ENCODE measurements at regions not wholly inside any gene's neighbourhood (a gene's known extent, or its start where the extent isn't known, plus 50 kb on each side); places are given as distances from the start of the nearest gene placed in this dataset.

GRCh38 chr9:121561385-121562222 lies 62.0 kb upstream of the GGTA1 start:
- FAIRE-seq = no peak
- DNase-seq (ENCODE audit: insufficient read length, low spot score) = no peak
- TF ChIP-seq POU2F2 (IDR thresholded peaks at IDR 0.05; ENCODE audit: low read depth, low read length) = no peak
- TF ChIP-seq PAX5 (IDR thresholded peaks at IDR 0.05; ENCODE audit: insufficient read depth, low read length, severe bottlenecking) = no peak
- TF ChIP-seq POLR2AphosphoS5 (IDR thresholded peaks at IDR 0.05; ENCODE audit: low read depth, low read length) = no peak
- TF ChIP-seq TAF1 (IDR thresholded peaks at IDR 0.05; ENCODE audit: low read depth, low read length) = no peak
- TF ChIP-seq SPI1 (IDR thresholded peaks at IDR 0.05; ENCODE audit: low read depth, low read length) = no peak
- no peak for TF ChIP-seq POLR2A (IDR thresholded peaks at IDR 0.05; ENCODE audit: low read depth, low read length)

GRCh38 chr9:121562301-121562700 lies 62.7 kb upstream of the GGTA1 start:
- FAIRE-seq (no peak), DNase-seq (ENCODE audit: insufficient read length, low spot score) (no peak)
- TF ChIP-seq TAF1 (IDR thresholded peaks at IDR 0.05; ENCODE audit: low read depth, low read length) (no peak), POLR2AphosphoS5 (IDR thresholded peaks at IDR 0.05; ENCODE audit: low read depth, low read length) (no peak)

- no peak for DNase-seq (ENCODE audit: insufficient read length, low spot score)
- FAIRE-seq = no peak
- no peak for TF ChIP-seq PAX5 (IDR thresholded peaks at IDR 0.05; ENCODE audit: insufficient read depth, low read length, severe bottlenecking)
- no peak for TF ChIP-seq SPI1 (IDR thresholded peaks at IDR 0.05; ENCODE audit: low read depth, low read length)
- no peak for TF ChIP-seq POLR2A (IDR thresholded peaks at IDR 0.05; ENCODE audit: low read depth, low read length)
- TF ChIP-seq TAF1 (IDR thresholded peaks at IDR 0.05; ENCODE audit: low read depth, low read length) = no peak
- TF ChIP-seq POU2F2 (IDR thresholded peaks at IDR 0.05; ENCODE audit: low read depth, low read length) = no peak
- no peak for TF ChIP-seq POLR2AphosphoS5 (IDR thresholded peaks at IDR 0.05; ENCODE audit: low read depth, low read length)
Measured at GRCh38 chr9:121563425-121563824, 63.8 kb upstream of the GGTA1 start.

GRCh38 chr9:121563881-121564460 lies 64.3 kb upstream of the GGTA1 start:
- DNase-seq (ENCODE audit: insufficient read length, low spot score) (no peak), FAIRE-seq (no peak)
- no peak for TF ChIP-seq PAX5 (IDR thresholded peaks at IDR 0.05; ENCODE audit: insufficient read depth, low read length, severe bottlenecking)
- no peak for TF ChIP-seq POU2F2 (IDR thresholded peaks at IDR 0.05; ENCODE audit: low read depth, low read length)
- no peak for TF ChIP-seq SPI1 (IDR thresholded peaks at IDR 0.05; ENCODE audit: low read depth, low read length)
- no peak for TF ChIP-seq TAF1 (IDR thresholded peaks at IDR 0.05; ENCODE audit: low read depth, low read length)
- no peak for TF ChIP-seq POLR2A (IDR thresholded peaks at IDR 0.05; ENCODE audit: low read depth, low read length)
- TF ChIP-seq POLR2AphosphoS5 (IDR thresholded peaks at IDR 0.05; ENCODE audit: low read depth, low read length) = no peak

GRCh38 chr9:121564504-121565260 lies 65.0 kb upstream of the GGTA1 start:
- TF ChIP-seq SPI1 (IDR thresholded peaks at IDR 0.05; ENCODE audit: low read depth, low read length) (no peak), PAX5 (IDR thresholded peaks at IDR 0.05; ENCODE audit: insufficient read depth, low read length, severe bottlenecking) (no peak), POLR2A (IDR thresholded peaks at IDR 0.05; ENCODE audit: low read depth, low read length) (no peak), POU2F2 (IDR thresholded peaks at IDR 0.05; ENCODE audit: low read depth, low read length) (no peak), TAF1 (IDR thresholded peaks at IDR 0.05; ENCODE audit: low read depth, low read length) (no peak), POLR2AphosphoS5 (IDR thresholded peaks at IDR 0.05; ENCODE audit: low read depth, low read length) (no peak)
- no peak for FAIRE-seq

GRCh38 chr9:121566481-121567465 lies 67.1 kb upstream of the GGTA1 start:
- TF ChIP-seq PAX5 (IDR thresholded peaks at IDR 0.05; ENCODE audit: insufficient read depth, low read length, severe bottlenecking) (no peak), SPI1 (IDR thresholded peaks at IDR 0.05; ENCODE audit: low read depth, low read length) (no peak), POLR2A (IDR thresholded peaks at IDR 0.05; ENCODE audit: low read depth, low read length) (no peak), POU2F2 (IDR thresholded peaks at IDR 0.05; ENCODE audit: low read depth, low read length) (no peak)
- FAIRE-seq (no peak), DNase-seq (ENCODE audit: insufficient read length, low spot score) (no peak)

More at GRCh38 chr9:121564504-121565260, 65.0 kb upstream of the GGTA1 start:
- no peak for DNase-seq (ENCODE audit: insufficient read length, low spot score)

GRCh38 chr9:121567500-121568342 lies 68.1 kb upstream of the GGTA1 start:
- TF ChIP-seq TAF1 (IDR thresholded peaks at IDR 0.05; ENCODE audit: low read depth, low read length) (no peak), SPI1 (IDR thresholded peaks at IDR 0.05; ENCODE audit: low read depth, low read length) (no peak), POLR2AphosphoS5 (IDR thresholded peaks at IDR 0.05; ENCODE audit: low read depth, low read length) (no peak), POU2F2 (IDR thresholded peaks at IDR 0.05; ENCODE audit: low read depth, low read length) (no peak), POLR2A (IDR thresholded peaks at IDR 0.05; ENCODE audit: low read depth, low read length) (no peak)
- FAIRE-seq = no peak
- DNase-seq (ENCODE audit: insufficient read length, low spot score) = no peak
